ENCODE measurements at regions not wholly inside any gene's neighbourhood (a gene's known extent, or its start where the extent isn't known, plus 50 kb on each side); places are given as distances from the start of the nearest gene placed in this dataset.
A peak's percentile ranks its signal among the peaks of the same experiment; 100 is the strongest.
"Not testable (repeated sequence)": the region's sequence is repeated elsewhere in the genome, so short reads cannot be mapped to it uniquely, and the experiment has no call there.

- no peak overlapping the region for H3K27ac ChIP-seq
- in situ Hi-C loops (cut with HindIII; ENCODE audit: low pct_ligation_motif_present, low sequenced_read_pairs), result no loop called here
- no peak for TF ChIP-seq CTCF (IDR thresholded peaks at IDR 0.05; ENCODE audit: low read depth, low read length, missing control alignments)
- no peaks in the 10 kb centered on the region for H3K36me3 ChIP-seq (replicated peaks)
- no peak overlapping the region for H3K4me3 ChIP-seq (ENCODE audit: low read depth, low read length)
- H3K27me3 ChIP-seq (replicated peaks), result no peaks in the 10 kb centered on the region
- DNase-seq, result no peak
Observed at GRCh38 chr4:127394516-127394915, 238.2 kb upstream of the INTU start.

GRCh38 chr4:127400276-127400675, 232.5 kb upstream of the INTU start:
- in situ Hi-C loops (cut with HindIII; ENCODE audit: low pct_ligation_motif_present, low sequenced_read_pairs), result no loop called here
- Histone ChIP-seq H3K27me3 (replicated peaks) (no peaks in the 10 kb centered on the region), H3K36me3 (replicated peaks) (no peaks in the 10 kb centered on the region), H3K27ac (no peak overlapping the region), H3K4me3 (ENCODE audit: low read depth, low read length) (no peak overlapping the region)
- no peak for TF ChIP-seq CTCF (IDR thresholded peaks at IDR 0.05; ENCODE audit: low read depth, low read length, missing control alignments)
- no peak for DNase-seq

- TF ChIP-seq CTCF (IDR thresholded peaks at IDR 0.05; ENCODE audit: low read depth, low read length, missing control alignments), result peak; percentile 91
- Histone ChIP-seq H3K27ac (no peak overlapping the region), H3K27me3 (replicated peaks) (no peaks in the 10 kb centered on the region), H3K4me3 (ENCODE audit: low read depth, low read length) (no peak overlapping the region), H3K36me3 (replicated peaks) (no peaks in the 10 kb centered on the region)
- peak; percentile 77 for DNase-seq
- in situ Hi-C loops (cut with HindIII; ENCODE audit: low pct_ligation_motif_present, low sequenced_read_pairs), result no loop called here
Observed at GRCh38 chr4:127400731-127401346, 231.9 kb upstream of the INTU start.

- Histone ChIP-seq H3K27ac (no peak overlapping the region), H3K4me3 (ENCODE audit: low read depth, low read length) (no peak overlapping the region), H3K36me3 (replicated peaks) (no peaks in the 10 kb centered on the region), H3K27me3 (replicated peaks) (no peaks in the 10 kb centered on the region)
- in situ Hi-C loops (cut with HindIII; ENCODE audit: low pct_ligation_motif_present, low sequenced_read_pairs), result no loop called here
- no peak for DNase-seq
- TF ChIP-seq CTCF (IDR thresholded peaks at IDR 0.05; ENCODE audit: low read depth, low read length, missing control alignments), result no peak
Observed at GRCh38 chr4:127403471-127404084, 229.2 kb upstream of the INTU start.

- TF ChIP-seq CTCF (IDR thresholded peaks at IDR 0.05; ENCODE audit: low read depth, low read length, missing control alignments), result no peak
- in situ Hi-C loops (cut with HindIII; ENCODE audit: low pct_ligation_motif_present, low sequenced_read_pairs), result no loop called here
- H3K36me3 ChIP-seq (replicated peaks), result no peaks in the 10 kb centered on the region
- DNase-seq, result no peak
- H3K27ac ChIP-seq, result no peak overlapping the region
- H3K4me3 ChIP-seq (ENCODE audit: low read depth, low read length), result no peak overlapping the region
- no peaks in the 10 kb centered on the region for H3K27me3 ChIP-seq (replicated peaks)
Observed at GRCh38 chr4:127406187-127406586, 226.6 kb upstream of the INTU start.

- DNase-seq; in situ Hi-C loops (cut with HindIII; ENCODE audit: low pct_ligation_motif_present, low sequenced_read_pairs); H3K36me3 ChIP-seq (replicated peaks); H3K4me3 ChIP-seq (ENCODE audit: low read depth, low read length); H3K27ac ChIP-seq; H3K27me3 ChIP-seq (replicated peaks): not testable (repeated sequence)
Observed at GRCh38 chr4:127407572-127407971, 225.2 kb upstream of the INTU start.
